Skeletal muscle cell (primary cell): ENCODE measurements at regions not wholly inside any gene's neighbourhood (a gene's known extent, or its start where the extent isn't known, plus 50 kb on each side); places are given as distances from the start of the nearest gene placed in this dataset.

Experiments used
- DNase-seq: peaks from one replicate; pipeline ENCODE4 v3.0.0-alpha.2; 2010; ENCODE audit warnings: low read depth
- H3K4me3 ChIP-seq: 2 replicates; pipeline ENCODE4 v1.5.1; 2011; ENCODE audit warnings: low read depth, mild to moderate bottlenecking, control low read depth, low read length, moderate library complexity

- DNase-seq: no peak
- H3K4me3 ChIP-seq: no peak overlapping the region
These were observed 118.7 kb downstream of the CEBPB start for GRCh38 chr20:50309280-50309763.

GRCh38 chr20:50309764-50310672 lies 119.4 kb downstream of the CEBPB start:
- H3K4me3 ChIP-seq: no peak overlapping the region
- DNase-seq: no peak

GRCh38 chr20:50310673-50311051 lies 120.0 kb downstream of the CEBPB start:
- no peak for DNase-seq
- no peak overlapping the region for H3K4me3 ChIP-seq

GRCh38 chr20:50311308-50312001 lies 120.8 kb downstream of the CEBPB start:
- DNase-seq: no peak
- no peak overlapping the region for H3K4me3 ChIP-seq

GRCh38 chr20:50312002-50312681 lies 121.5 kb downstream of the CEBPB start:
- no peak overlapping the region for H3K4me3 ChIP-seq
- DNase-seq: no peak

- no peak overlapping the region for H3K4me3 ChIP-seq
- no peak for DNase-seq
These were observed 122.3 kb downstream of the CEBPB start for GRCh38 chr20:50312682-50313521.

GRCh38 chr20:50313522-50313820 lies 122.8 kb downstream of the CEBPB start:
- no peak overlapping the region for H3K4me3 ChIP-seq
- no peak for DNase-seq

- no peak overlapping the region for H3K4me3 ChIP-seq
- DNase-seq: no peak
These were observed 123.4 kb downstream of the CEBPB start for GRCh38 chr20:50313827-50314677.

- H3K4me3 ChIP-seq: no peak overlapping the region
- DNase-seq: no peak
These were observed 124.2 kb downstream of the CEBPB start for GRCh38 chr20:50314678-50315335.

GRCh38 chr20:50315586-50316551 lies 125.2 kb downstream of the CEBPB start:
- no peak overlapping the region for H3K4me3 ChIP-seq
- no peak for DNase-seq

GRCh38 chr20:50317116-50317515 lies 126.5 kb downstream of the CEBPB start:
- H3K4me3 ChIP-seq: no peak overlapping the region

GRCh38 chr20:50317609-50318008 lies 127.0 kb downstream of the CEBPB start:
- no peak for DNase-seq
- H3K4me3 ChIP-seq: no peak overlapping the region

More at GRCh38 chr20:50317116-50317515, 126.5 kb downstream of the CEBPB start:
- DNase-seq: no peak

GRCh38 chr20:50318710-50319109 lies 128.1 kb downstream of the CEBPB start:
- no peak for DNase-seq
- H3K4me3 ChIP-seq: no peak overlapping the region

- DNase-seq: no peak
- H3K4me3 ChIP-seq: no peak overlapping the region
These were observed 129.6 kb downstream of the CEBPB start for GRCh38 chr20:50320005-50320900.

- peak overlapping the region; percentile 5 for H3K4me3 ChIP-seq
- peak; percentile 89 for DNase-seq
These were observed 130.5 kb downstream of the CEBPB start for GRCh38 chr20:50320901-50321796.
